ENCODE measurements at regions not wholly inside any gene's neighbourhood (a gene's known extent, or its start where the extent isn't known, plus 50 kb on each side); places are given as distances from the start of the nearest gene placed in this dataset.

GRCh38 chr1:166221316-166221715, 54.5 kb upstream of the FAM78B start:
- H3K36me3 ChIP-seq (ENCODE audit: insufficient read depth, low read length) = no peaks in the 10 kb centered on the region
- H4K20me1 ChIP-seq (ENCODE audit: insufficient read depth, low read depth, low read length) = no peaks in the 10 kb centered on the region
- H3K4me1 ChIP-seq (ENCODE audit: low read length) = no peaks in the 10 kb centered on the region
- no peak overlapping the region for H3K4me3 ChIP-seq (ENCODE audit: low read length)
- H3K79me2 ChIP-seq (ENCODE audit: low read length) = no peaks in the 10 kb centered on the region
- no peak for DNase-seq
- H3K9ac ChIP-seq (ENCODE audit: low read length) = no peak overlapping the region
- no peaks in the 10 kb centered on the region for H3K9me2 ChIP-seq (replicated peaks; ENCODE audit: insufficient read depth, low read length)
- no peak overlapping the region for H3K4me2 ChIP-seq (ENCODE audit: low read depth, low read length, poor library complexity, severe bottlenecking)
- H2AFZ ChIP-seq (ENCODE audit: low read length) = no peak overlapping the region
- H3K9me3 ChIP-seq (ENCODE audit: low read length) = peaks cover 7% of the 10 kb centered on the region; the same call in 1 of the 2 replicates
- no peaks in the 10 kb centered on the region for H3K27me3 ChIP-seq (ENCODE audit: low read length)
- H3K27ac ChIP-seq (ENCODE audit: low read length) = no peak overlapping the region

- H3K9me3 ChIP-seq (ENCODE audit: low read length) = no peaks in the 10 kb centered on the region
- H3K4me1 ChIP-seq (ENCODE audit: low read length) = no peaks in the 10 kb centered on the region
- H3K9me2 ChIP-seq (replicated peaks; ENCODE audit: insufficient read depth, low read length) = no peaks in the 10 kb centered on the region
- H3K79me2 ChIP-seq (ENCODE audit: low read length) = no peaks in the 10 kb centered on the region
- no peak overlapping the region for H3K4me2 ChIP-seq (ENCODE audit: low read depth, low read length, poor library complexity, severe bottlenecking)
- no peak overlapping the region for H2AFZ ChIP-seq (ENCODE audit: low read length)
- DNase-seq = no peak
- H3K27me3 ChIP-seq (ENCODE audit: low read length) = no peaks in the 10 kb centered on the region
- no peak overlapping the region for H3K27ac ChIP-seq (ENCODE audit: low read length)
- H3K4me3 ChIP-seq (ENCODE audit: low read length) = no peak overlapping the region
- no peaks in the 10 kb centered on the region for H3K36me3 ChIP-seq (ENCODE audit: insufficient read depth, low read length)
- no peak overlapping the region for H3K9ac ChIP-seq (ENCODE audit: low read length)
- H4K20me1 ChIP-seq (ENCODE audit: insufficient read depth, low read depth, low read length) = no peaks in the 10 kb centered on the region
Observed at GRCh38 chr1:166233750-166234366, 67.1 kb upstream of the FAM78B start.

DNA sequence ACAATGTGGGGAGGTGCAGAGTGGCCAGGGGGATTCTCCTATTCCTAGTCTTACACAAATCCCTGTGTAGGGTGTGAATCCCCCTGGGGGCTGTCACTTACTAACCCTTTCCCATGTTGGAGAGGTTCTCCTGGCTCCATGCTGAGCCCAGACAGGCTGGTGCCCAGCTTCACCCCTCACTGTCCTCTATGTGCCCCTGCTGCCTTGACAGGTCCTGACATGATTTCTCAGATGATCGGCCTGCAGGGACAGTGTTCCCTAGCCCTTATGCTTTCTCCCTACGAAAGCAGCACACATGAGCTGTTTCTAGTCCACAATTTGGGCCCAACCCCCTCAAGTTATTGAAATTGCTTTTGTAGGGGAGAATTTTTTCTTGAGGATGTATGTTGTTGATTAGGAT, 68.9 kb upstream of the FAM78B start:
- H2AFZ ChIP-seq (ENCODE audit: low read length) = no peak overlapping the region
- H3K9me3 ChIP-seq (ENCODE audit: low read length) = no peaks in the 10 kb centered on the region
- H3K4me1 ChIP-seq (ENCODE audit: low read length) = no peaks in the 10 kb centered on the region
- no peaks in the 10 kb centered on the region for H3K36me3 ChIP-seq (ENCODE audit: insufficient read depth, low read length)
- H3K27me3 ChIP-seq (ENCODE audit: low read length) = no peaks in the 10 kb centered on the region
- H3K9me2 ChIP-seq (replicated peaks; ENCODE audit: insufficient read depth, low read length) = no peaks in the 10 kb centered on the region
- no peak overlapping the region for H3K4me3 ChIP-seq (ENCODE audit: low read length)
- H3K27ac ChIP-seq (ENCODE audit: low read length) = no peak overlapping the region
- H3K9ac ChIP-seq (ENCODE audit: low read length) = no peak overlapping the region
- DNase-seq = no peak
- H3K79me2 ChIP-seq (ENCODE audit: low read length) = no peaks in the 10 kb centered on the region
- no peaks in the 10 kb centered on the region for H4K20me1 ChIP-seq (ENCODE audit: insufficient read depth, low read depth, low read length)
- no peak overlapping the region for H3K4me2 ChIP-seq (ENCODE audit: low read depth, low read length, poor library complexity, severe bottlenecking)

- Histone ChIP-seq H3K4me1 (ENCODE audit: low read length) (no peaks in the 10 kb centered on the region), H3K79me2 (ENCODE audit: low read length) (no peaks in the 10 kb centered on the region), H3K36me3 (ENCODE audit: insufficient read depth, low read length) (no peaks in the 10 kb centered on the region), H3K27ac (ENCODE audit: low read length) (no peak overlapping the region), H2AFZ (ENCODE audit: low read length) (no peak overlapping the region), H3K4me2 (ENCODE audit: low read depth, low read length, poor library complexity, severe bottlenecking) (no peak overlapping the region), H3K27me3 (ENCODE audit: low read length) (no peaks in the 10 kb centered on the region), H3K9me2 (replicated peaks; ENCODE audit: insufficient read depth, low read length) (no peaks in the 10 kb centered on the region), H3K4me3 (ENCODE audit: low read length) (no peak overlapping the region), H4K20me1 (ENCODE audit: insufficient read depth, low read depth, low read length) (no peaks in the 10 kb centered on the region), H3K9me3 (ENCODE audit: low read length) (no peaks in the 10 kb centered on the region), H3K9ac (ENCODE audit: low read length) (no peak overlapping the region)
- no peak for DNase-seq
Observed at GRCh38 chr1:166237675-166238074, 70.9 kb upstream of the FAM78B start.

DNA sequence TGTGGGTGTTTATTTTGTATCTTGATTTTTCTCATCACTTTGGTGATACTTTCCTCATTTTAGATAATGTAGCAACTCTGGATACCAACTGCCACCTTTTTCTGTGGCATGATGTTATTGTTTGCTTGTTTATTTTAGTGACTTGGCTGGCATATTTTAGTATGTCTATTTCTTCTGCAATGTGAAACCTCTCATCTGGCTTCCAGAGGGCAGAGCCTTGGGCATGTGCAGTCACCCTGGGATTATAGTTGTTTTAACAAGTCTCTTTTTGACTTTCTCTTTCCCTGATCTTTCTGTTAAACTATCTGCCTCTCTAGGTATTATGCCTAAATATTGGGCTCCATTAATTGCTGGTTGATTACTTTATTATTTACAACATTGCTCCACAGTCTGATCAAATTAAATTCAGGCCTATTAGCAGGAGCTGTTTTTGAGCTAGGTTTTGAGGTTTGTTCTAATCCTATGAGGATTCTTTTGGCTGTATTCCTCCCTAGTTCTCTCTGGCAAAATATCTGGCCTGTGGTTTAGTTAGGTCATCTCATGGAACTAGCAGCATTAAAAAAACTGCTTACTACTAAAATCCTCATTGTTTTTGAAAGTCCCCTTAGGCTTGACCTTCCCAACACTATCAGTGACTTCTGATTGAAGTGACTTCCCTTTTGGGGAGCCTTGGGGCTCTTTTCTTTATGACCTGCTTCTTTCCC, 86.4 kb upstream of the FAM78B start:
- Histone ChIP-seq H3K4me2 (ENCODE audit: low read depth, low read length, poor library complexity, severe bottlenecking) (no peak overlapping the region), H3K79me2 (ENCODE audit: low read length) (no peaks in the 10 kb centered on the region), H3K9me3 (ENCODE audit: low read length) (no peaks in the 10 kb centered on the region), H3K4me1 (ENCODE audit: low read length) (0 out of 2 replicates have a peak, but pooled peaks cover 3% of the 10 kb centered on the region), H3K9ac (ENCODE audit: low read length) (no peak overlapping the region), H3K9me2 (replicated peaks; ENCODE audit: insufficient read depth, low read length) (no peaks in the 10 kb centered on the region), H3K4me3 (ENCODE audit: low read length) (no peak overlapping the region), H3K36me3 (ENCODE audit: insufficient read depth, low read length) (no peaks in the 10 kb centered on the region), H3K27me3 (ENCODE audit: low read length) (no peaks in the 10 kb centered on the region; the same call in 1 of the 2 replicates), H3K27ac (ENCODE audit: low read length) (no peak overlapping the region), H2AFZ (ENCODE audit: low read length) (no peak overlapping the region), H4K20me1 (ENCODE audit: insufficient read depth, low read depth, low read length) (no peaks in the 10 kb centered on the region)
- no peak for DNase-seq

DNA sequence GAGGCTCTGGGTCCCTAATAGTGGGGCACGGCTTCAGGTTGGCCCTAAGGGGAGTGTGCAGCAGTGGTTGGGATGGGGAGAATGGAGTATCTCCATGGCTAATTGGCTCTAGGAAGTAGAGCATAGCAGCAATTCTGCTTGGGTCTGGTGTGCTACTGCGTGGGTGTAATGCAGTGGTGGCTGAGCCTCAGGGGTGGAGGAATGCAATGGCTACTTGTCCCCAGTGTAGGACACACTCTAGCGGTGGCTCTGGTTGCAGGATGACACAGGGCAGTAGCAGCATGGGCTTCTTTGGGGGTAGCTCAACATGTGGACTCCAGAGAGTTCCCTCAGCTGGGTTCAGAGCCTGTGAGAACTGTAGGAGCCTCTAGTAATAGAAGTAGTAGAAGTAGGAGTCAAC, 91.2 kb upstream of the FAM78B start:
- no peak for DNase-seq
- Histone ChIP-seq H3K36me3 (ENCODE audit: insufficient read depth, low read length) (no peaks in the 10 kb centered on the region), H3K4me3 (ENCODE audit: low read length) (no peak overlapping the region), H3K9me2 (replicated peaks; ENCODE audit: insufficient read depth, low read length) (no peaks in the 10 kb centered on the region), H3K4me2 (ENCODE audit: low read depth, low read length, poor library complexity, severe bottlenecking) (no peak overlapping the region), H3K27me3 (ENCODE audit: low read length) (no peaks in the 10 kb centered on the region; the same call in 1 of the 2 replicates), H4K20me1 (ENCODE audit: insufficient read depth, low read depth, low read length) (no peaks in the 10 kb centered on the region), H3K79me2 (ENCODE audit: low read length) (no peaks in the 10 kb centered on the region), H3K27ac (ENCODE audit: low read length) (no peak overlapping the region), H2AFZ (ENCODE audit: low read length) (no peak overlapping the region), H3K9me3 (ENCODE audit: low read length) (no peaks in the 10 kb centered on the region), H3K9ac (ENCODE audit: low read length) (no peak overlapping the region), H3K4me1 (ENCODE audit: low read length) (0 out of 2 replicates have a peak, but pooled peaks cover 3% of the 10 kb centered on the region)

GRCh38 chr1:166261511-166261910, 94.7 kb upstream of the FAM78B start:
- Histone ChIP-seq H3K27ac (ENCODE audit: low read length) (no peak overlapping the region), H3K27me3 (ENCODE audit: low read length) (no peaks in the 10 kb centered on the region; the same call in 1 of the 2 replicates), H4K20me1 (ENCODE audit: insufficient read depth, low read depth, low read length) (no peaks in the 10 kb centered on the region), H3K4me2 (ENCODE audit: low read depth, low read length, poor library complexity, severe bottlenecking) (no peak overlapping the region), H3K79me2 (ENCODE audit: low read length) (no peaks in the 10 kb centered on the region), H3K9me3 (ENCODE audit: low read length) (no peaks in the 10 kb centered on the region), H3K9ac (ENCODE audit: low read length) (no peak overlapping the region), H3K36me3 (ENCODE audit: insufficient read depth, low read length) (no peaks in the 10 kb centered on the region), H3K4me1 (ENCODE audit: low read length) (0 out of 2 replicates have a peak, but pooled peaks cover 3% of the 10 kb centered on the region), H3K9me2 (replicated peaks; ENCODE audit: insufficient read depth, low read length) (no peaks in the 10 kb centered on the region), H3K4me3 (ENCODE audit: low read length) (no peak overlapping the region), H2AFZ (ENCODE audit: low read length) (no peak overlapping the region)
- no peak for DNase-seq

- Histone ChIP-seq H2AFZ (ENCODE audit: low read length) (no peak overlapping the region), H3K4me1 (ENCODE audit: low read length) (no peaks in the 10 kb centered on the region), H3K27me3 (ENCODE audit: low read length) (no peaks in the 10 kb centered on the region), H4K20me1 (ENCODE audit: insufficient read depth, low read depth, low read length) (no peaks in the 10 kb centered on the region), H3K4me2 (ENCODE audit: low read depth, low read length, poor library complexity, severe bottlenecking) (no peak overlapping the region), H3K4me3 (ENCODE audit: low read length) (no peak overlapping the region), H3K9me3 (ENCODE audit: low read length) (no peaks in the 10 kb centered on the region), H3K9me2 (replicated peaks; ENCODE audit: insufficient read depth, low read length) (no peaks in the 10 kb centered on the region), H3K79me2 (ENCODE audit: low read length) (no peaks in the 10 kb centered on the region), H3K9ac (ENCODE audit: low read length) (no peak overlapping the region), H3K27ac (ENCODE audit: low read length) (no peak overlapping the region), H3K36me3 (ENCODE audit: insufficient read depth, low read length) (no peaks in the 10 kb centered on the region)
- DNase-seq = no peak
Observed at GRCh38 chr1:166270476-166271150, 103.8 kb upstream of the FAM78B start.

Measured in Karpas-422 (cell line).